Heart left ventricle (tissue), 13 donors: ENCODE measurements at regions not wholly inside any gene's neighbourhood (a gene's known extent, or its start where the extent isn't known, plus 50 kb on each side); places are given as distances from the start of the nearest gene placed in this dataset.

ENCODE experiments used
- POLR2A ChIP-seq, 2 donors: fragments of 450-650 bp; IDR thresholded peaks; one replicate each; pipeline ENCODE4 v1.6.1; 2017; ENCODE audit warnings: antibody characterized with exemption in 2 of 2, mild to moderate bottlenecking in 2 of 2, moderate library complexity in 2 of 2
- TF ChIP-seq, protein P1 (sequence below), 12 donors: fragments of 200-600 bp; sonication (generic) in 4 of 12; IDR thresholded peaks; one replicate each; pipeline versions ENCODE4 v1.5.0 to v1.8.0; 2018 to 2022; ENCODE audit warnings: antibody characterized with exemption in 12 of 12, mild to moderate bottlenecking in 5 of 12
- donor health status: ischemic (EF 13 %, LVEDD 7.1; RV severe dilation, severe dysfunction).
- donor health status: DM: no; HTN: yes; CAD: no.
- donor health status: DM: no; HTN: no; CAD: no.
- donor health status: ischemic (EF 25% LVEDD 6.9; RV normal size, moderate dysfunction).
- donor health status: ischemic (EF 25% LVEDD 5.7; RV mildly dilated, moderate dysfunction).
- donor health status: ischemic (EF 35%, LVEDD 5.7; RV mildly dilated, moderate dysfunction).
- donor health status: nonischemic (EF 11% LVEDD 7.7; RV severe dilation, severe dysfunction).
- donor health status: DM: yes; HTN: yes; CAD: no.
- donor health status: PGD.
- donor health status: ischemic (EF 29% LVEDD 5.4; RV normal size, mild dysfunction).
- donor health status: nonischemic (EF 23%, LVEDD 6.1; RV moderate dilation, normal function).

DNA sequence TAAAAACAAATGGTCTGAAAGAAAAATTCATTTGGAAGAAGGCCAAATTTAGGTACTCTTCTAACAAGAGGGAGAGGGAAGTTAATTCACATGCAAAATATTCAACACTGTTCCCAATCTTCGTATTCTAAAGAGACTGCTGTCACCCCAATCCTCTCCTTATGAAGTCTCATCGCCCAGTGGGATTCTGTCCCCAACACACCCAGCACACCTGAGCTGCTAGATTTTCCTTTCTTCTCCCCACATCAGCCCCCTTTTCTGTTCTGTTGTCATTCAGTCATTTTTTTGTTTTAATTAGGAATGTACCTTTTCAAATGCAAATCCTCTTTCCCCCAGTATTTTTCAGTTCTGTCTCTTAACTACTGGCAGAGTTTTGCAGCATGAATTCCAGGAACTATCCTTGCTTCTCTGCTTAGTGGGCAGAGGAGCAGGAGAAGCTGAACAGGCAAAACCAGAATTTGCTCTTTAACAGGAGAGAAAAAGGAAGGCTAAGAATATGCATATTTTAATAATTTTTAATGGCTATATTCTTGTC, 366.9 kb downstream of the MAN2A1 start:
- TF ChIP-seq, protein P1, sequence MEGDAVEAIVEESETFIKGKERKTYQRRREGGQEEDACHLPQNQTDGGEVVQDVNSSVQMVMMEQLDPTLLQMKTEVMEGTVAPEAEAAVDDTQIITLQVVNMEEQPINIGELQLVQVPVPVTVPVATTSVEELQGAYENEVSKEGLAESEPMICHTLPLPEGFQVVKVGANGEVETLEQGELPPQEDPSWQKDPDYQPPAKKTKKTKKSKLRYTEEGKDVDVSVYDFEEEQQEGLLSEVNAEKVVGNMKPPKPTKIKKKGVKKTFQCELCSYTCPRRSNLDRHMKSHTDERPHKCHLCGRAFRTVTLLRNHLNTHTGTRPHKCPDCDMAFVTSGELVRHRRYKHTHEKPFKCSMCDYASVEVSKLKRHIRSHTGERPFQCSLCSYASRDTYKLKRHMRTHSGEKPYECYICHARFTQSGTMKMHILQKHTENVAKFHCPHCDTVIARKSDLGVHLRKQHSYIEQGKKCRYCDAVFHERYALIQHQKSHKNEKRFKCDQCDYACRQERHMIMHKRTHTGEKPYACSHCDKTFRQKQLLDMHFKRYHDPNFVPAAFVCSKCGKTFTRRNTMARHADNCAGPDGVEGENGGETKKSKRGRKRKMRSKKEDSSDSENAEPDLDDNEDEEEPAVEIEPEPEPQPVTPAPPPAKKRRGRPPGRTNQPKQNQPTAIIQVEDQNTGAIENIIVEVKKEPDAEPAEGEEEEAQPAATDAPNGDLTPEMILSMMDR (IDR thresholded peaks at IDR 0.05), result no peak
- no peak for TF ChIP-seq POLR2A (IDR thresholded peaks at IDR 0.05)
